H1 (cell line): ENCODE measurements at regions not wholly inside any gene's neighbourhood (a gene's known extent, or its start where the extent isn't known, plus 50 kb on each side); places are given as distances from the start of the nearest gene placed in this dataset.

ENCODE experiments used
- ASH2L ChIP-seq: fragments of 200-600, 300-600 bp; sonication (generic); IDR thresholded peaks from one replicate; pipeline ENCODE4 v1.7.1; 2017; ENCODE audit warnings: low read length
- CEBPB ChIP-seq: IDR thresholded peaks from 2 replicates; pipeline ENCODE4 v1.6.1; 2012; ENCODE audit warnings: low read depth, low read length
- JUND ChIP-seq: IDR thresholded peaks from 2 replicates; pipeline ENCODE4 v1.6.1; 2011; ENCODE audit warnings: mild to moderate bottlenecking, improper control_type of control experiment, low read length
- KDM5A ChIP-seq: fragments of 200-600 bp; IDR thresholded peaks from 2 replicates; pipeline ENCODE4 v1.7.1; 2012; ENCODE audit warnings: mild to moderate bottlenecking, low read length, inconsistent platforms, mixed read lengths
- NRF1 ChIP-seq: IDR thresholded peaks from 2 replicates; pipeline ENCODE4 v1.6.1; 2011; ENCODE audit warnings: mild to moderate bottlenecking, low read depth, low read length, improper control_type of control experiment
- RBBP5 ChIP-seq: IDR thresholded peaks from 2 replicates; pipeline ENCODE4 v1.7.1; 2012; ENCODE audit warnings: low read depth, mild to moderate bottlenecking, inconsistent platforms, low read length, moderate library complexity, borderline replicate concordance
- SP1 ChIP-seq: IDR thresholded peaks from 2 replicates; pipeline ENCODE4 v1.6.1; 2011; ENCODE audit warnings: low read depth, low read length
- SRF ChIP-seq: IDR thresholded peaks from 2 replicates; pipeline ENCODE4 v1.6.1; 2011; ENCODE audit warnings: mild to moderate bottlenecking, low read depth, low read length, moderate library complexity
- TAF1 ChIP-seq: IDR thresholded peaks from 2 replicates; pipeline ENCODE4 v1.6.1; 2011; ENCODE audit warnings: mild to moderate bottlenecking, low read depth, low read length
- TAF7 ChIP-seq: optimal IDR thresholded peaks from 2 replicates; pipeline ENCODE3; 2011; ENCODE audit warnings: low read depth, mild to moderate bottlenecking, inconsistent platforms, low read length, moderate library complexity, borderline replicate concordance
- TEAD4 ChIP-seq: IDR thresholded peaks from 2 replicates; pipeline ENCODE4 v1.6.1; 2012; ENCODE audit warnings: low read depth, low read length, inconsistent platforms, mixed read lengths
- TF ChIP-seq, protein P1 (sequence below): fragments of 300-600 bp; sonication (generic); IDR thresholded peaks from 2 replicates; pipeline ENCODE4 v1.7.1; 2012; ENCODE audit warnings: low read length, moderate library complexity, mild to moderate bottlenecking, inconsistent platforms; ENCODE audit not compliant: insufficient replicate concordance

DNA sequence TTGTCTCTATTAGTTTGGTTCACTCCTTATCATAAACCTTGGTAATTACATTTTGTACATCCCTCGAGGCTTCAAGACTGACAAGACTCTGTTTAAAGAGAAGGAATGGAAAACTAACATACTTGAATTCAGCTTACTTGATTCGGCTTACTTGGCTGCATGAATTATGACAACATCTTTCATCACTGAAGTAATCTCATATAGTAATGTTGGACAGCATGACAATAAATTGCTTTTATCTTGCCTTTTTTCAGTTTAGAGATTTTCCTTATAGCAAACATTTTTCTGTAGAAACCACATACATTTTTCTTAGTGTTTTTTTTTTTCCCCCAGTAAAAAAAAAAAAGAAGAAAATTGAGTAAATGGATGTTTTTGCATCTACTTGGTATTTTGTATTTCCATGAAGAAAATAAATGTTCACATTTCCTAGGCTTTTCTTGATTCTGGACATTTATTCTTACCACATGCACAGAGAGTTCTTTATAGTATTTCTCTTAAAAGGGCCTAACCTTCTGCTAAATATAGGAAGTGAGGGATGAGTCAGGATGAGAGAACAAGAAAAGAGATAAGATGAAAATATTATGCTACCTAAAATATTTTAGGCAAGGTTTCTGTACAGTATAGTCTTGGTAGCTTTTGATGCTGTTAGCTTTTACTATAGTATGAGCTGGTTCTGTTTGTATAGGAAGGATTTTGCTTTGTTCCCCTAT lies 101.0 kb upstream of the HDGFL1 start (continued):
- TF ChIP-seq, protein P1, sequence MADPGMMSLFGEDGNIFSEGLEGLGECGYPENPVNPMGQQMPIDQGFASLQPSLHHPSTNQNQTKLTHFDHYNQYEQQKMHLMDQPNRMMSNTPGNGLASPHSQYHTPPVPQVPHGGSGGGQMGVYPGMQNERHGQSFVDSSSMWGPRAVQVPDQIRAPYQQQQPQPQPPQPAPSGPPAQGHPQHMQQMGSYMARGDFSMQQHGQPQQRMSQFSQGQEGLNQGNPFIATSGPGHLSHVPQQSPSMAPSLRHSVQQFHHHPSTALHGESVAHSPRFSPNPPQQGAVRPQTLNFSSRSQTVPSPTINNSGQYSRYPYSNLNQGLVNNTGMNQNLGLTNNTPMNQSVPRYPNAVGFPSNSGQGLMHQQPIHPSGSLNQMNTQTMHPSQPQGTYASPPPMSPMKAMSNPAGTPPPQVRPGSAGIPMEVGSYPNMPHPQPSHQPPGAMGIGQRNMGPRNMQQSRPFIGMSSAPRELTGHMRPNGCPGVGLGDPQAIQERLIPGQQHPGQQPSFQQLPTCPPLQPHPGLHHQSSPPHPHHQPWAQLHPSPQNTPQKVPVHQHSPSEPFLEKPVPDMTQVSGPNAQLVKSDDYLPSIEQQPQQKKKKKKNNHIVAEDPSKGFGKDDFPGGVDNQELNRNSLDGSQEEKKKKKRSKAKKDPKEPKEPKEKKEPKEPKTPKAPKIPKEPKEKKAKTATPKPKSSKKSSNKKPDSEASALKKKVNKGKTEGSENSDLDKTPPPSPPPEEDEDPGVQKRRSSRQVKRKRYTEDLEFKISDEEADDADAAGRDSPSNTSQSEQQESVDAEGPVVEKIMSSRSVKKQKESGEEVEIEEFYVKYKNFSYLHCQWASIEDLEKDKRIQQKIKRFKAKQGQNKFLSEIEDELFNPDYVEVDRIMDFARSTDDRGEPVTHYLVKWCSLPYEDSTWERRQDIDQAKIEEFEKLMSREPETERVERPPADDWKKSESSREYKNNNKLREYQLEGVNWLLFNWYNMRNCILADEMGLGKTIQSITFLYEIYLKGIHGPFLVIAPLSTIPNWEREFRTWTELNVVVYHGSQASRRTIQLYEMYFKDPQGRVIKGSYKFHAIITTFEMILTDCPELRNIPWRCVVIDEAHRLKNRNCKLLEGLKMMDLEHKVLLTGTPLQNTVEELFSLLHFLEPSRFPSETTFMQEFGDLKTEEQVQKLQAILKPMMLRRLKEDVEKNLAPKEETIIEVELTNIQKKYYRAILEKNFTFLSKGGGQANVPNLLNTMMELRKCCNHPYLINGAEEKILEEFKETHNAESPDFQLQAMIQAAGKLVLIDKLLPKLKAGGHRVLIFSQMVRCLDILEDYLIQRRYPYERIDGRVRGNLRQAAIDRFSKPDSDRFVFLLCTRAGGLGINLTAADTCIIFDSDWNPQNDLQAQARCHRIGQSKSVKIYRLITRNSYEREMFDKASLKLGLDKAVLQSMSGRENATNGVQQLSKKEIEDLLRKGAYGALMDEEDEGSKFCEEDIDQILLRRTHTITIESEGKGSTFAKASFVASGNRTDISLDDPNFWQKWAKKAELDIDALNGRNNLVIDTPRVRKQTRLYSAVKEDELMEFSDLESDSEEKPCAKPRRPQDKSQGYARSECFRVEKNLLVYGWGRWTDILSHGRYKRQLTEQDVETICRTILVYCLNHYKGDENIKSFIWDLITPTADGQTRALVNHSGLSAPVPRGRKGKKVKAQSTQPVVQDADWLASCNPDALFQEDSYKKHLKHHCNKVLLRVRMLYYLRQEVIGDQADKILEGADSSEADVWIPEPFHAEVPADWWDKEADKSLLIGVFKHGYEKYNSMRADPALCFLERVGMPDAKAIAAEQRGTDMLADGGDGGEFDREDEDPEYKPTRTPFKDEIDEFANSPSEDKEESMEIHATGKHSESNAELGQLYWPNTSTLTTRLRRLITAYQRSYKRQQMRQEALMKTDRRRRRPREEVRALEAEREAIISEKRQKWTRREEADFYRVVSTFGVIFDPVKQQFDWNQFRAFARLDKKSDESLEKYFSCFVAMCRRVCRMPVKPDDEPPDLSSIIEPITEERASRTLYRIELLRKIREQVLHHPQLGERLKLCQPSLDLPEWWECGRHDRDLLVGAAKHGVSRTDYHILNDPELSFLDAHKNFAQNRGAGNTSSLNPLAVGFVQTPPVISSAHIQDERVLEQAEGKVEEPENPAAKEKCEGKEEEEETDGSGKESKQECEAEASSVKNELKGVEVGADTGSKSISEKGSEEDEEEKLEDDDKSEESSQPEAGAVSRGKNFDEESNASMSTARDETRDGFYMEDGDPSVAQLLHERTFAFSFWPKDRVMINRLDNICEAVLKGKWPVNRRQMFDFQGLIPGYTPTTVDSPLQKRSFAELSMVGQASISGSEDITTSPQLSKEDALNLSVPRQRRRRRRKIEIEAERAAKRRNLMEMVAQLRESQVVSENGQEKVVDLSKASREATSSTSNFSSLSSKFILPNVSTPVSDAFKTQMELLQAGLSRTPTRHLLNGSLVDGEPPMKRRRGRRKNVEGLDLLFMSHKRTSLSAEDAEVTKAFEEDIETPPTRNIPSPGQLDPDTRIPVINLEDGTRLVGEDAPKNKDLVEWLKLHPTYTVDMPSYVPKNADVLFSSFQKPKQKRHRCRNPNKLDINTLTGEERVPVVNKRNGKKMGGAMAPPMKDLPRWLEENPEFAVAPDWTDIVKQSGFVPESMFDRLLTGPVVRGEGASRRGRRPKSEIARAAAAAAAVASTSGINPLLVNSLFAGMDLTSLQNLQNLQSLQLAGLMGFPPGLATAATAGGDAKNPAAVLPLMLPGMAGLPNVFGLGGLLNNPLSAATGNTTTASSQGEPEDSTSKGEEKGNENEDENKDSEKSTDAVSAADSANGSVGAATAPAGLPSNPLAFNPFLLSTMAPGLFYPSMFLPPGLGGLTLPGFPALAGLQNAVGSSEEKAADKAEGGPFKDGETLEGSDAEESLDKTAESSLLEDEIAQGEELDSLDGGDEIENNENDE, result no peak
- TF ChIP-seq TAF1, result no peak
- no peak for TF ChIP-seq TEAD4
- no peak for TF ChIP-seq CEBPB
- TF ChIP-seq NRF1, result no peak
- TF ChIP-seq RBBP5, result no peak
- no peak for TF ChIP-seq SP1
- no peak for TF ChIP-seq JUND
- no peak for TF ChIP-seq TAF7
- TF ChIP-seq ASH2L, result no peak
- TF ChIP-seq SRF, result no peak
- TF ChIP-seq KDM5A, result no peak
